GM21576 (cell line): ENCODE measurements at regions not wholly inside any gene's neighbourhood (a gene's known extent, or its start where the extent isn't known, plus 50 kb on each side); places are given as distances from the start of the nearest gene placed in this dataset.

Source experiments
- ATAC-seq: cut with Tn5 transposase; IDR thresholded peaks from one replicate; pipeline ENCODE4 v1.9.1; 2021; ENCODE audit warnings: mild to moderate bottlenecking, moderate library complexity; ENCODE audit not compliant: unreplicated experiment

DNA sequence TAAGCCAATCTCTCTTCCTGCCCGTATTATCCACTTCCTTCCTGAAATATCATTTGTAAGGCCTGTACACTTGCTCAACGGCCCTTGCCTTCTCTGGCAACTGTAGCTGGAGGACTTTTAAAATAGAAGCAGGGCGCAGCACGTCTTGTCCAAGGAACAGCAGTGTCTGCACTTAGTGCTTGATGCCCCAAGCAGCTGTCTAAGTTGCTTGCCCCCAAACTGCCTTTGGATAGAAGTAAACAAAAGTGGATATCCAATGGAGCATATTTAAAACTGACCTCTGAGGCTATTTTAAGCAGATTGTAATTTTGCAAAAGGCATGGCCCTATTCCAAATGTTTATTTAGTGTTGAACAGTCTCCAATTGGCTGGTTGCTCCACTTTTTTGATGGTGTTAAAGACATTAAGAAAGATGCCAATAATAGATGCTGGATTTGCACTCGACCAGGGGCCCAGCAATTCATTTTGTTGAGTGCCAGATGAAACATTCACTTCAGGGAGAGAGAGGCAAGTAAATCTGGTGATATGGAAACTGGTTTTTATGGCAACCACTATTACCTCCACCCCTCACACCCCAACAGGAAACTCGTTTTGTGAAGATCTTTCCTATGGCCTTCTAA, 526.8 kb upstream of the TBL1XR1 start:
- no peak for ATAC-seq

DNA sequence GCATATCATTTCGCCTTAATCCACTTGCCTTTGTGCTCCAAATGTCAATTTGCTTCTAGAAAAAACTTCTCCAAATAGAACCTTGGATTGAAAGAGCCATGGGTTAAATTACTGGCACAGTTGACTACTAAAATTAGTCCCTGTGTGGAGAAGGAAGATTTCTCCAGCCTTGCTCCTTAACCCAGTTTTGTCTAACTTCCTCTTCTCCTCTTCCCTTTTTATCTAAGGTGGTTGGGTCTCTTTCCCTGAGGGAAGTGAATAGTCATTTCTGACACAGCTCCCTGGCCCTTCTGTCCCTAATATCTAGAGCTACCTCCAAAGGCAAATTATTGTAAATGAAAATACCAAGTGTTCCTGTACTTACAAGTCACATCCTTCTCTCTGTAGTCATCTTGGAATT, 527.9 kb upstream of the TBL1XR1 start:
- ATAC-seq, result no peak

DNA sequence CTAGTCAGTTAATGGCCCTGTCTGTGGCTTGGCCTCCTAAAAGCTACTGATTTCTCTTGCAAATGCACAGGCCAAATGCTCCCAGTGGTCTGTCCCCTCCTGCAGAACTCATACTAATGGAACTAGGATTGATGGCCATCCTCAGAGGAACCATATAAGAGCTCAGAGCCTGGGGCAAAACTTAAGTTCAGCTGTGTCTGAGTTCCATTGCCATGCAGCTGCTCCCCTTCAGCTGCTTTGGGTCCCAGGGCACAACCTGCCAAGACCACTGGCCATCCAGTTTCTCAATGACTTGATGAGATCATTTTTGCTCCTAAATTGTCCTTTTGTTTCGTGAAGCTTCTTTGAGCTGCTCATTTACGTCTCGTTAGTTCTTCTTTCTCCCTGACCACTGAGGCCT, 529.5 kb upstream of the TBL1XR1 start:
- ATAC-seq, result no peak

DNA sequence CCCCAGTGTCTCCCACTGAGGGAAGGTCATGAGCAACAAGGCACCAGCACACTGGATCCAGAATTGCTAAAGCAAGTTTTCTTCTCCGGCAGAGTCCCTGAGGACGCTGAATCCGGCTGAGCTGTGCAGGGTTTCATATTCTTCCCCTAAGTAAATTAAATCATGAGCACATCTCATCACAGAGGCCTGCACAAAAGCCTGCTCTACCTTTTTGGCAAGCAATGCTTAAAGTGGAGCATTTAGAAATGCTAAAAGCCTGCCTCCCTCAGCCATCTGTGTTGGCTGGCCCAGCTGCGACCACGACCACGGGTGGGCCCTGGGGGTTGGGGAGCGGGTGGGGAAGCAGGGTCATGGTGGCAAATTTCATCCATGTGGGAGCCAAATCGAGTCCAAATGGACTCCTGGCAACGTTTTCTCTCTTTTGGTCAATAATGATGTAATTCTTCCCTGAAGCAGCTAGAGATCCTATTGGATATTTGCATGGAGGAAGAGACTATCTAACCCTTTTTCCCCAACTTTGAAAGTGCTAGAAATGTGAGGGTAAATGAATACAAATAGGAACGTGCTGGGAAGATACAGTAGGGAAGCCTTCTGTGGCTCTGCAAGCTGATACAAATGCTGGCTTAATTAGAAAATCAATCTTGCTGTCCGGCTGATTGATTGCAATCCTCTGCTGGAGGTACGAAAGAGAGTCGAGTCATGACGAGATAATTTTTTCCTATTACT, 532.8 kb upstream of the TBL1XR1 start:
- ATAC-seq, result no peak

DNA sequence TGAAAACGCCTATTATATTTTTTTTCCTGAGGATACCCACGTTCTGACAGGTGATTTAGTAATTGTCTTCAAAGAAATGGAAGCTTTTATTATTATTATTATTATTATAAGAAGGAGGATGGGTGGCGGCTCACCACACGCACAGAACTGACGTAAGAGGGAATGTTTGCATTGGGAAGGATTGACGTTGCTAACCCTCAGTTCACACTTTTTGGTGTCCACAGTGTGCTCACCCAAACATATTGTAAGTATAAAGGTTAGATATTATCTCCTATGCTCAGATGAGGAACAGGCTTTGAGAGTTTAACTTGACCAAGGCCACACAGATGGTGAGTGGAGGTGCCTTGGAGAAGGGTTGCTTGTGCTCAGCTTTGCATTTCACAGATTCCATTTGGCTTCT, 533.5 kb upstream of the TBL1XR1 start:
- no peak for ATAC-seq

DNA sequence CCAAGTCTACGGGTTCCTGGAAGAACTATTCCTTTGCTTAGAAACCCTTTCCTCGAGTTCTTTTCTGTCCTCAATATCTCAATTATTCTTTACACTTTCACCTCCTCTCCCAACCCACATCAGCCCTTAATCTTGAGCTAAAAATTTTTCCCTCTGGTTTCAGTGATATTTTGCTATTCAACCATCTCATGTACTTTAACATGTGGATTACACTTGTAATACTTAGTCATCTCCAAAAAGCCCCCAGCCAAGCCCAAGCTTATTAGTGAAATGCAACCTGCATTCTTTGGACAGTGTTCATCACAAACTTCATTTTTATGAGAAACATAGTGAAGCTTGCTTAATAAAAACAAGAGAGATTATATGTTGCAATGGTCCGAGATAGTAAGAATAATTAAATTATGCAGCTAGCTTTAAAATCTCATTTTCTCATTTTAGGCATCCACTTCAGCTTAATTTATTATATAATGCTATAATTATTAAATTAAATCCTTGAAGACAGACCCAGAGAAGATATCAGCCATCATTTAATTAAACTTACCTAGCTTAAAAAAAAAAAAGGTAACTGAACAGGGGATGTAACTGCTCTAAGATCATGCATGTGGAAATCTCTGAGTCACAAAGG, 534.5 kb upstream of the TBL1XR1 start:
- no peak for ATAC-seq

DNA sequence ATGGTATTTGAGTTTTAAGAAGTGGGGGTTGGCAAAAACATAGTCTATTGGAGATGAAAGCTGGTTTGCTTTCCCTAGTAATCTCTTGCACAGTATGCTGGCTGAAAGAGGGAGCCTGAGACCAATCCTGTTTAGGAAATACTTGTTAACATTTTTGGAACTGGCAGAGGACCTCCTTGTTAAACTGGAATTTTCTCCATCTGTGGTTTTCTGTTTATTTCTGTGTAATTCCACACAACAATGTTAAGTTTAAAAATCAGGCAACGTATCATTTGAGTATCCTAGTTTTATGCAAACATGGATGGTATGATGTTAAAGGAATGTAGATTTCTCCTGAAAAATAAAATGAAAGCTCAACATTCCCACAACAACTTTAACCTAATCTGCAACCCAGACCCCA, 536.0 kb upstream of the TBL1XR1 start:
- ATAC-seq, result no peak

DNA sequence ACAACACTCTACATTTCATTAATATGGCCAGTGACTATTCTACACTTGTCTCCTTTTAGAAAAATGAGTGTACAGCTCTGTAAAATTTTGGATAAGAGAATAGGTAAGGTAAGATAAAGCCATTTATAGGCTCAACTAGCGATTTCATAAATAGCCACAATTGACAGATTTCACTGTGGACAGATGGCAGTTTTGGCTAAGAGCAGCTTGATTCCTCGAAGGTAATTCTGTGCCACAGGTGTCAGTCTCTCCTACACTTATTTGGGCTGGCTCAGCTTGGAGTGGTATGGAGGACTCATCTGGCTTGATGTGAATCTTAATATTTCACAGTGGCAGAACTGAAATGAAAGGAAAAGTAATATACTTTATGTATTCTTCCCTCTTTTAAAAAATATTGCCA, 536.7 kb upstream of the TBL1XR1 start:
- no peak for ATAC-seq

DNA sequence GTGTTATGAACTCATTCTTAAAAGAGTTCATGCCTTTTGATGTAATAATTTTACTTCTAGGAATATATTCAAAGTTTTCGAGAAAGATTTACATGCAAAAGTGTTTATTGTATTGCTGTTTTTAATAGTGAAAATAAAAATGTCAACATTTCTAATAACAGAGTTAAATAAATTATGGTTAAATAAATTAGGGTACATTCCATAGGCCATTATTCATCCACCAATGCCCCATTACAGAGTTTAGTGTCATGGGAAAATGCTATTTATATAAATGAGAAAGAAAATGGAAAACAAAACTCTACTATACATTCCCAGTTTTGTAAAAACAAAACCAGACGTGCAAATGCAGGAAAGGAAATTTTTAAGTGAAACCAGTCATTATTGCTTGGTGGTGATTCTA, 538.1 kb upstream of the TBL1XR1 start:
- ATAC-seq, result no peak

DNA sequence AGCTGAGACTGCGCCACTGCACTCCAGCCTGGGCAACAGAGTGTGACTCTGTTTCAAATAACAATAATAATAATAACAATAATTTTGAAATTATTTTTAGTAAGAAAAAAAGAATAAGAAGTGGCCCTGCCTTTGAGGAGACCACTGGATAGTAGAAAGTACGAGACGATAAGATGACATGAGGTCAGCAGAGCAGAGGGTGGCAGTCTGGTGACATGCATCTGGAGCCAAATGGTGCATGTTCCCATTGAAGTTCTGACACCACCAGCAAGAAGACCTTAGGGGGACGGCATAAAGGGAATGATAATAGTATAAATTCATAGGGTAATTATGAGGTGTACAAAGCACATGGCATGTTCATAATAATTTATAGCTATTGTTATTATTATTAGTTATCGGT, 542.2 kb upstream of the TBL1XR1 start:
- no peak for ATAC-seq

DNA sequence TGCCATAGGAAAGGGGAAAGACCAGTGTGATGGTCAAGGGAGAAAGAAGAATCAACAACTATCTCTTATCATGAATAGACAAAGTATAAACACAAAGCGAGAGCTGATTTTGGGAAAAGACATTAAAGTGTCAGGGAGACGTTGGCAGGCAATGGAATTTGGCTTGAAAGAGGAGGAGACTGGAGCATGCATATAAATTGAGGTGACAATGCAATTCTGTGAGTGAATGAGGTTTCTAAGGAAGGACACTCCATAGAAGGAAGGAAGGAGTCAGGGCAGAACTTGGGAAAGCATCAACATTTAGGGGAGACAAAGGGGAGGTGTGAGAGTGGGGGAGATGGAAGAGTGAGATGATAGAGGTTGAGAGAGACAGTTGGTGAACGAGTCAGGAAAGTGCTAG, 543.0 kb upstream of the TBL1XR1 start:
- ATAC-seq, result no peak

DNA sequence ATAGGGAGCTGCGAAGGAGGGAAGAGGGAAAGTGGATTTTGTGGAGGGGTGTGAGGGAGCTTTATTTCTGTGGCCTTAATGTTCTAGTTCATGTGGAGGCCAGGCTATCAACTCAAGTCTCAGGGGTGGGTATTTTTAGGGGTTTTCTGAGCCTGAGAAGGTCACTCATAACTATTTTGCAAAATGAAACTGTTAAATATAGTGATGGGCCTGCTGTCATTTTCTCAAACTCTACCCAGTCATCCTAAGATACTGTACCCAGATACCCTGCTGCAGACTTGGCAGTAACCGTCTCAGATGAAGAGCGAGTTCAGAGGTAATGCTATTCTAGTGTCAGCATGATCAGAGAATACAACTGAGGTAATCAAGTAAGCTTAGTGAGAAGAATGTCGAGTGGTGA, 545.0 kb upstream of the TBL1XR1 start:
- no peak for ATAC-seq

DNA sequence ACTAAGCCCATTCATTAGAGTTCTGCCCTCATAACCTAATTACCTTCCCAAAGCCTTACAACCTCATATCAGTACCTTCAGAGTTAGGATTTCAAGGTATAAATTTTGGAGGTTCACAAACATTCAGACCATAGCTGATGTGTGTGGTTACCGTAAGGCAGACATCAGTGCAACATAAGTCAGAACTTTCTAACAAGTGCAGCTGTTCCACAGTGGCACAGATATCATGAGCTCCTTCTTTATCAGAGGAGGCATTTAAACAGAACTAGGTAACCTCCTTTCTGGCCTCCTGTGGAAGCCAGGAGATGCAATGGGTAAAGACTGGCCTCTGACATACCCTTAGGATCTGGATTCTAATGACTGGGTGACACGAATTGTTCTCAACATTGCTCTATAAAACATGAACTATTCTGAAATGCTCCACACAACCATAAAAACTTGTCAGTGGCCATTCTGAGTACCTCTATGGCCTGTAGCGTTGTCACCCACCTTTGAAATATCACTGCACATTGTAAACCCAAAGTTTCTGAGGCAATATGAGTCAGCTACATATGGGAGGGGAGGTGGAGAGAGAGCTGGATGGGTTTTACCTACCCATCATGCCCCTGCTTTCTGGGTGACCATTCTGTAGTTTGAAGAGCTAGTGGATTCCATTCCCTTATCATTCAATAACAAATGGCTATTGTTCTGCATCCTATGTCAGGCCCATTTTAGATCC, 546.0 kb upstream of the TBL1XR1 start:
- ATAC-seq, result no peak

DNA sequence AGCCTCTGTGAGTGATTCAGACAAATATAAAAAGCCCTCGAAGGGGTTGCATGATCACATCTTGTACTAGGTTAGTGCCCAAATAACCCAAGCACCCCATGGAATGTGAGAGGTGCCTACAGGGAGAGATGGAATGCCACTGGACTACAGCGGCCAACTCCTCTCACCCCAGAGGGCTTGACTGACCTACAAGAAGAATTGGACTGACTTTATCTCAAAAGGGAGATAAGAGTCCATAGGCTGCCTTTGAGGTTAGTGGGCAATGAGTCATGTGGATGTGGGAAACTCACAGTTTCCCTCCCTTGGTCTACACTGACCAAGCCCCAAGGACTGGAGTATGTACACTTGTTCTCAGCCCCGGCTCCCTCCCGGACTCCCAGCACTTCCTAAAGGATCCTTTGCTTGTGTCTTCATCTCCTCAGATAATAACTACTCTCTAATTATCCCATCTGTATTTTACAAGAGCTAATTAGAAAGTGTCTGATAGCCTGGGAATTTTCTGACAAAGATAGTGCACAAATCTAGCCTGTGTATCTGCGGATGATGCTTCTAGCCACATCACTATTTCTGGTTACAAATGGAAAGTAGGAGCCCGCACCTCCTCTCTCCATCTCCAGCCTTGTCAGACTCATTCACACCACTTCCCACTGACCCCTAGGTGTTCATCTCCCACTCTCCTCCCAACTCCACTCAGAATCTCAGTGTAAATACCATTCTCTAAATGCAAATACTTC, 547.8 kb upstream of the TBL1XR1 start:
- no peak for ATAC-seq

DNA sequence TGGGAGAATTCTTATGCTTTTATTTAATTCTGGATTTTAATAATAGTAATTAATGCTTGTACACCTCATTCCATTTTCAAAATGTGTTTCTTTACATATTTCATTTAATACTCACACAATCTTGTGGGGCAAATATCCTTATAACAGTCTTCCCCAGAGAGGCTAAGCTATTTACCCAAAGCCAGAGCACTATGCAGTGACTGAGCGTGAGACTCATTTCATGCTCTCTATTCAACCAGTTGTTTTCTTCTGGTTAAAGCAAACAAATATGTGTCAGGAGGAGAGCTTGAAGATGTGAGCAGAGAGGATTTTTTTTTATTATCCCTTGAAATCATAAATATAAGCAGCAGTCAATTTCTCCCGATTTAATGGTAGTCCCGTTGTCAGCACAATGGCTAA, 548.3 kb upstream of the TBL1XR1 start:
- no peak for ATAC-seq

DNA sequence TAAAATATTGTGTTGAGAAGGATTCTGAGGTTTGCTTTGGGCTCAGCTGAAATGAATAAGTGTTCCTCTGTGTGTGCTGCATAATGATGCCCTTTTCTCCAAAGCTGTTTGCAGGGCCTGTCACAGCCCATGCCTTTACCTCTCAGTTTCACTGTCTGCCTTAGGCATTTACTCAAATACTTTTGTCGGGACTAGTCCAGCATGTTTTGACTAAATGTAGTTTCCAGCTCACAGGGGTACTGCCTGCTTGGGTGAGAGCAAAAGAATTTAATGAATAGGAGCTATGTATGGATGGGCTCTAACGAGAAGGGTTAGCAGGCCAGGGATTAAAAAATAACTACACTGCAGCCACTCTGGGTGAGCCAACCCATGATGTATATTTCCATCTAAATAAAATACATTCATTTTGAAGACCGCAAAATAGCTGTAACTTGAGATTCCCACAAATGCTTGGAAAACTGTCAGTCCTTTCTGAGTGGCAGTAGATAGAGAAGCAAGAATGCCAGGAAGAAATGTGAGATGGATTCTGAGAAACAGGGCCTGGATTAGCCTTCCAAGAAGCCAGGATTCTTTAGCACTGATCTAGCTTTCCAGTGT, 549.2 kb upstream of the TBL1XR1 start:
- no peak for ATAC-seq

DNA sequence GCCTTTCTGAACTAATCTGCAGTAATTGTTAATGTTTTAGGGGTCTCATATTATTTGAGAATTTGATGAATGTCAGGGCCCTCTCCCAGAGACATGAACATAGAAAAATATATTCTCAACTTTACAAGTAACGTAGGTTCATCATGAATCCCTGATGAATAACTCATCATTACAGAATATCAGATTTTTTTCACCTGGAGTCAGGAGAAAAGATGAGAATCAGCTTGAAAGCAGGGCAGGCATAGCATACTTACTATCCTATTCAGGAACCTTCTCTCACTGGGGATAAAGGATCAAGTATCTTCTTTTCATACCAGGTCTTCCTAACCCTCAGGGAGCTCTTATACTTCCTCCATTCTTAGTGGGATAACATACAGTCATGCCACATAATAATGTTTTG, 552.6 kb upstream of the TBL1XR1 start:
- ATAC-seq, result no peak

DNA sequence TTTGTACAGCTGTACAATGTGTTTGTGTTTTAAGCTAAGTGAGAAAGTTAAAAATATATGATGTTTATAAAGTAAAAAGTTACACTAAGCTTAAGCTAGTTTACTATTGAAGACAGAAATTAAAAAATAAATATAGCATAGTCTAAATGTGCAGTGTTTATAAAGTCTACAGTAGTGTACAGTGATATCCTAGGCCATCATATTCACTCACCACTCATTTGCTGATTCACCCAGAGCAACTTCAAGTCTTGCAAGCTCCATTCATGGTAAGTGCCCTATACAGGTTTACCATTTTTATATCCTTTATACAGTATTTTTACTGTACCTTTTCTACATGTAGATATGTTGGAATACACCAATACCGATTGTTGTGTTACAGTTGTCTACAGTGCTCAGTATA, 553.2 kb upstream of the TBL1XR1 start:
- ATAC-seq, result no peak

DNA sequence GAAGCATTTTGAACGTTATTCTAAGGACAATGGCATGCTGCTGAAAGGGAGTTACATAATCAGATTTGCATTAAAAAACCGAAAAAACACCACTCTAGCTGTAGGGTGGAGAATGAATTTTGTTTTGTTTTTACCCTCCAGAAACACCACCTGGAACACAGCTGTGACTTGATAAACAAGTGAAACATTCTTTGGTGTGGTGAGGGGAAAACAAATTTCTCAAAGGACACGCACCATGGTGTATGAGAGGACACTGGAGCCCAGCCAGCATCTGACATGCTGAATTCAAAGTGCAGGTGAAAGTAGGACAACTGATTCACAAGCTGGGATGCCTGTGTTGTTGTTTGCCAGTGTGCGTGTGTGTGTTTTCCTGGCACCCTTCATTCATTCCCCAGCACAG, 554.5 kb upstream of the TBL1XR1 start:
- ATAC-seq, result no peak

DNA sequence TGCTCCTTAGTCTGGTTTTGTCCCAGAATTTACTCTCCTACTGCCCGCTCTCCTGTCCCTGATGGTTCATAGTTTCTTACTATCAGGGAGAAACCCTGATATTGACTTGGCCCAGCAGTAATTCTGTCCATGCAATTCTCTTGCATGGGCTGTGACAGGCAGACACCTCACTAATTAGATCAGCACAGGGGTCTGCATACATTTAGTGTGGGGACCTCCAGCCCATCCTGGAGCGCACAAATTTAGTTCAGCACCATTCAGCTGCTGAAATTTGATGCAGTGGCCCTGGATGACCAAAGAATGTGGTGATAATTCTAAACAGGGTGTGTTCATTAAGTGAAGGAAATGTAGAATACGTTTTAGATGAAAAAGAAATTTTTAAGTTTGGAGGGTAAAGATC, 555.5 kb upstream of the TBL1XR1 start:
- ATAC-seq, result no peak
